MM.1S (cell line): ENCODE measurements at regions not wholly inside any gene's neighbourhood (a gene's known extent, or its start where the extent isn't known, plus 50 kb on each side); places are given as distances from the start of the nearest gene placed in this dataset.
"Not testable (repeated sequence)": the region's sequence is repeated elsewhere in the genome, so short reads cannot be mapped to it uniquely, and the experiment has no call there.

Experiments used
- DNase-seq: peaks from one replicate; pipeline ENCODE4 v3.0.0-alpha.2; 2015
- H2AFZ ChIP-seq: fragments of 300-600 bp; sonication (generic); 2 replicates; pipeline ENCODE4 v1.6.0; 2016; ENCODE audit warnings: antibody characterized with exemption, low read length
- H3F3A ChIP-seq: fragments of 300-600 bp; sonication (generic); 2 replicates; pipeline ENCODE4 v1.6.1; 2016; ENCODE audit warnings: mild to moderate bottlenecking, antibody characterized with exemption, low read length, moderate library complexity, mixed read lengths; ENCODE audit not compliant: insufficient read depth
- H3K27ac ChIP-seq: fragments of 300-600 bp; sonication (generic); 2 replicates; pipeline ENCODE4 v1.5.1; 2016; ENCODE audit warnings: mild to moderate bottlenecking, low read length
- H3K27me3 ChIP-seq: fragments of 300-600 bp; sonication (generic); replicated peaks from 2 replicates; pipeline ENCODE4 v1.6.0; 2016; ENCODE audit warnings: low read length; ENCODE audit not compliant: insufficient read depth
- H3K36me3 ChIP-seq: fragments of 300-600 bp; sonication (generic); replicated peaks from 2 replicates; pipeline ENCODE4 v1.6.1; 2016; ENCODE audit warnings: mild to moderate bottlenecking, low read length, mixed read lengths; ENCODE audit not compliant: insufficient read depth
- H3K4me1 ChIP-seq: fragments of 300-600 bp; sonication (generic); 2 replicates; pipeline ENCODE4 v1.6.1; 2016; ENCODE audit warnings: low read length, mixed read lengths
- H3K4me2 ChIP-seq: fragments of 300-600 bp; sonication (generic); 2 replicates; pipeline ENCODE4 v1.6.0; 2016; ENCODE audit warnings: low read depth, low read length
- H3K4me3 ChIP-seq: fragments of 300-600 bp; sonication (generic); 2 replicates; pipeline ENCODE4 v1.5.1; 2016; ENCODE audit warnings: low read length, mixed read lengths
- H3K79me2 ChIP-seq: fragments of 300-600 bp; sonication (generic); 2 replicates; pipeline ENCODE4 v1.6.1; 2016; ENCODE audit warnings: mixed run types, low read length, mixed read lengths
- H3K9ac ChIP-seq: fragments of 300-600 bp; sonication (generic); 2 replicates; pipeline ENCODE4 v1.6.1; 2016; ENCODE audit warnings: low read length, mixed read lengths
- H3K9me2 ChIP-seq: fragments of 300-600 bp; sonication (generic); replicated peaks from 2 replicates; pipeline ENCODE4 v1.6.1; 2016; ENCODE audit warnings: mild to moderate bottlenecking, low read length, mixed read lengths; ENCODE audit not compliant: insufficient read depth
- H3K9me3 ChIP-seq: fragments of 300-600 bp; sonication (generic); replicated peaks from 2 replicates; pipeline ENCODE4 v1.6.1; 2016; ENCODE audit warnings: mild to moderate bottlenecking, low read length, mixed read lengths; ENCODE audit not compliant: insufficient read depth
- H4K20me1 ChIP-seq: fragments of 300-600 bp; sonication (generic); 2 replicates; pipeline ENCODE4 v1.6.1; 2016; ENCODE audit warnings: mild to moderate bottlenecking, low read length, moderate library complexity, mixed read lengths; ENCODE audit not compliant: insufficient read depth
- EZH2 ChIP-seq: fragments of 300-600 bp; sonication (generic); optimal IDR thresholded peaks from 2 replicates; pipeline ENCODE3; 2017; ENCODE audit warnings: low read depth, mild to moderate bottlenecking, antibody characterized with exemption, low read length, mixed read lengths
- EZH2phosphoT487 ChIP-seq: fragments of 300-600 bp; sonication (generic); IDR thresholded peaks from 2 replicates; pipeline ENCODE4 v1.6.1; 2018; ENCODE audit warnings: antibody characterized with exemption, low read length
- TF ChIP-seq, protein P1 (sequence below): fragments of 300-600 bp; sonication (generic); IDR thresholded peaks from 2 replicates; pipeline ENCODE4 v1.5.1; 2016; ENCODE audit warnings: antibody characterized with exemption, low read length, mixed read lengths

DNA sequence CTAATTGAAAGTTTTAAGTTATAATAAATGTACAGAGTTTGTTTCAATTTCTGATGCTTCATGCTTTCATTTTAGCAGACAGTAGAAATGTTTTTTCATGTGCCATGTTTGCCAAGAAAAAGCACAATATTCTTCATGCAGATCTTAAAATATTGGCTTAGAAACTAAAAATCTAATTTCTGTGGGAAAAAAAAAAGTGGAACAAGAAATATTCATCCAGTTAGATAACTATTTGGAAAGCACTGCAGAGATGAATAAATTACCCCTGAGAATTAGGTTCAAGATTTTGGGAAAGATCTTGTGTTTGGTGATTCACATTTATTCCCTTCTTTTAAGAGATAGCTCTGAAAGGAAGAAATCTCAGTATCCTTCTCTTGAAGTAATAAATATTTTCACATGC is 912.5 kb downstream of the C4orf33 start:
- no peaks in the 10 kb centered on the region for H3K79me2 ChIP-seq
- H3K4me3 ChIP-seq: no peak overlapping the region
- no peaks in the 10 kb centered on the region for H3K9me2 ChIP-seq
- no peaks in the 10 kb centered on the region for H3F3A ChIP-seq
- H3K9me3 ChIP-seq: no peaks in the 10 kb centered on the region
- no peaks in the 10 kb centered on the region for H3K36me3 ChIP-seq
- H3K27ac ChIP-seq: no peak overlapping the region
- no peak for DNase-seq
- no peak overlapping the region for H3K4me2 ChIP-seq
- H4K20me1 ChIP-seq: no peaks in the 10 kb centered on the region
- TF ChIP-seq EZH2 (no peak), EZH2phosphoT487 (no peak)
- TF ChIP-seq, protein P1, sequence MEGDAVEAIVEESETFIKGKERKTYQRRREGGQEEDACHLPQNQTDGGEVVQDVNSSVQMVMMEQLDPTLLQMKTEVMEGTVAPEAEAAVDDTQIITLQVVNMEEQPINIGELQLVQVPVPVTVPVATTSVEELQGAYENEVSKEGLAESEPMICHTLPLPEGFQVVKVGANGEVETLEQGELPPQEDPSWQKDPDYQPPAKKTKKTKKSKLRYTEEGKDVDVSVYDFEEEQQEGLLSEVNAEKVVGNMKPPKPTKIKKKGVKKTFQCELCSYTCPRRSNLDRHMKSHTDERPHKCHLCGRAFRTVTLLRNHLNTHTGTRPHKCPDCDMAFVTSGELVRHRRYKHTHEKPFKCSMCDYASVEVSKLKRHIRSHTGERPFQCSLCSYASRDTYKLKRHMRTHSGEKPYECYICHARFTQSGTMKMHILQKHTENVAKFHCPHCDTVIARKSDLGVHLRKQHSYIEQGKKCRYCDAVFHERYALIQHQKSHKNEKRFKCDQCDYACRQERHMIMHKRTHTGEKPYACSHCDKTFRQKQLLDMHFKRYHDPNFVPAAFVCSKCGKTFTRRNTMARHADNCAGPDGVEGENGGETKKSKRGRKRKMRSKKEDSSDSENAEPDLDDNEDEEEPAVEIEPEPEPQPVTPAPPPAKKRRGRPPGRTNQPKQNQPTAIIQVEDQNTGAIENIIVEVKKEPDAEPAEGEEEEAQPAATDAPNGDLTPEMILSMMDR: no peak
- no peaks in the 10 kb centered on the region for H3K4me1 ChIP-seq
- H3K27me3 ChIP-seq: no peaks in the 10 kb centered on the region
- H3K9ac ChIP-seq: no peak overlapping the region
- no peak overlapping the region for H2AFZ ChIP-seq

DNA sequence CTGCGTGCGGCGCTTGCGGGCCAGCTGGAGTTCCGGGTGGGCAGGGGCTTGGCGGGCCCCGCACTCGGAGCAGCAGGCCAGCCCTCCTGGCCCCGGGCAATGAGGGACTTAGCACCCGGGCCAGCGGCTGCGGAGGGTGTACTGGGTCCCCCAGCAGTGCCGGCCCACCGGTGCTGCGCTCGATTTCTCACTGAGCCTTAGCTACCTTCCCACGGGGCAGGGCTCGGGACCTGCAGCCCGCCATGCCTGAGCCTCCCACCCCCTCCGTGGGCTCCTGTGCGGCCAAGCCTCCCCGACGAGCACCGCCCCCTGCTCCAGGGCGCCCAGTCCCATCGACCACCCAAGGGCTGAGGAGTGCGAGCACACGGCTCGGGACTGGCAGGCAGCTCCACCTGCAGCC is 916.9 kb downstream of the C4orf33 start:
- H3K4me1 ChIP-seq, H3K4me3 ChIP-seq, H3K27me3 ChIP-seq, H3K4me2 ChIP-seq, DNase-seq, H2AFZ ChIP-seq, H4K20me1 ChIP-seq, H3K36me3 ChIP-seq, H3K9me3 ChIP-seq, H3F3A ChIP-seq, H3K27ac ChIP-seq, H3K79me2 ChIP-seq, H3K9ac ChIP-seq, H3K9me2 ChIP-seq: not testable (repeated sequence)

DNA sequence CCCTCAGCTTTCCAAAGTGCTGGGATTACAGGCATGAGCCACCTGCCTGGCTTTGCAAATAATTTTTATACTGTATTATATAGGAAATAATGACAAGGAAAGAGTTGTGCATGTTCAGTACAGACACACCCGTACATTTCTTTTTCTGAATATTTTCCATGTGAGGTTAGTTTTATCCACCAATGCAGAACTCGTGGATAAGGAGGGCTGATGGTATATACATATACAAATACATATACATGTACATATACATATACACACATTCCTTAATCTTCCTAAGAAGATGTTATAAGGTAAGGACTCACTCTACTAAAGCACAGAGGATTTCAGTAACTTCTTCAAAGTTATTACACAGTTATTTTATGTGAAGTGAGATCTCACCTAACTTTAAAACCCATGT is 925.8 kb downstream of the C4orf33 start:
- Histone ChIP-seq H2AFZ (no peak overlapping the region), H3K79me2 (no peaks in the 10 kb centered on the region), H3F3A (no peaks in the 10 kb centered on the region), H3K27ac (no peak overlapping the region), H4K20me1 (no peaks in the 10 kb centered on the region), H3K9me3 (no peaks in the 10 kb centered on the region), H3K4me3 (no peak overlapping the region), H3K9ac (no peak overlapping the region), H3K9me2 (no peaks in the 10 kb centered on the region), H3K4me2 (no peak overlapping the region), H3K4me1 (no peaks in the 10 kb centered on the region), H3K27me3 (no peaks in the 10 kb centered on the region), H3K36me3 (no peaks in the 10 kb centered on the region)
- no peak for DNase-seq
- TF ChIP-seq EZH2 (no peak), EZH2phosphoT487 (no peak)
- TF ChIP-seq, protein P1: no peak

DNA sequence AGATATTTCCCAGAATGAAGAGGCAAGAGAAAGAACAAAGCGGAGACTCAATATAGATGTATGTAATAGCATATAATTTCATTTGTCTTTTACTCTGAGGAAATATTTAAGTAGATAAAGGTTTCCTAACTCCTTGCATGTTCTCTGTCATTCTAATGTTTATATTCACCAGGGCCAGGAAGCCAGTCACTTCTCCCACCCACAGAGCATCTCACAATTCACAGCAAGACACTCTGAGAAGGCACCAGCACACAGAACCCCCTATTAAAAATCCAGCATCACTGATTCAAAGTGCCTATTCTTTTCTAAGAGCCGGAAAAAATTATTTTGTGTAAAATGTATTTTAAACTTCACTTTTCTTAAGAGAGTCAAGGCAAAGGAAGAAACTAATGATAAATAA is 927.1 kb downstream of the C4orf33 start:
- Histone ChIP-seq H4K20me1 (no peaks in the 10 kb centered on the region), H3K9ac (no peak overlapping the region), H3K27me3 (no peaks in the 10 kb centered on the region), H3K9me3 (no peaks in the 10 kb centered on the region), H2AFZ (no peak overlapping the region), H3K27ac (no peak overlapping the region), H3K4me1 (no peaks in the 10 kb centered on the region), H3K36me3 (no peaks in the 10 kb centered on the region), H3K4me3 (no peak overlapping the region), H3F3A (no peaks in the 10 kb centered on the region), H3K9me2 (no peaks in the 10 kb centered on the region), H3K4me2 (no peak overlapping the region), H3K79me2 (no peaks in the 10 kb centered on the region)
- TF ChIP-seq EZH2phosphoT487 (no peak), EZH2 (no peak)
- TF ChIP-seq, protein P1: no peak
- DNase-seq: no peak
